ENCODE measurements at regions not wholly inside any gene's neighbourhood (a gene's known extent, or its start where the extent isn't known, plus 50 kb on each side); places are given as distances from the start of the nearest gene placed in this dataset.

DNA sequence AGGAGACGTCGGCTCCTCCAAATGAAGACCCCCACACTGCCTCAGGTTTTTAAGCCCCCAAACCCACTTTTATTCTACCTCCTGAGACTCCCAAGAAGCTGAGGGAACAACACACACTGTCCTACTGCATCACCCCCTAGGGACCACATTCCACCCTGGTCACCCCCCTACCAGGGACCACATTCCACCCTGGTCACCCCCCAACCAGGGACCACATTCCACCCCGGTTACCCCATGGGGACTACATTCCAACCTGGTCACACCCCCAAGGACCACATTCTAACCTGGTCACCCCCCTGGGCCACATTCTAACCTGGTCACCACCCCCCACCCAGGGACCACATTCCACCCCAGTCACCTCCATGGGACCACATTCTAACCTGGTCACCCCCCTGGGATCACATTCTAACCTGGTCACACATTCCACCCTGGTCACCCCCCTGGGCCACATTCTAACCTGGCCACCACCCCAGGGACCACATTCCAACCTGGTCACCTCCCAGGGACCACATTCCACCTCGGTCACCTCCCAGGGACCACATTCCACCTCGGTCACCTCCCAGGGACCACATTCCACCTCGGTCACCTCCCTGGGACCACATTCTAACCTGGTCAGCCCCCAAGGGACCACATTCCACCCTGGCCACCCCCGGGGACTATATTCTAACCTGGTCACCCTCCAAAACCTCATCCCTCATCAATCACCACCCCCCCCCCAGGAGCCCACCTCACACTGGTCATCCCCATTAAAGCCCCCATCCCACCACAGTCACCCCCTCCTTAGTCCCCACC, 587.6 kb downstream of the NPHP4 start:
- DNase-seq (ENCODE audit: low read depth in 4 of 4, low spot score in 3 of 4) = no peak

DNA sequence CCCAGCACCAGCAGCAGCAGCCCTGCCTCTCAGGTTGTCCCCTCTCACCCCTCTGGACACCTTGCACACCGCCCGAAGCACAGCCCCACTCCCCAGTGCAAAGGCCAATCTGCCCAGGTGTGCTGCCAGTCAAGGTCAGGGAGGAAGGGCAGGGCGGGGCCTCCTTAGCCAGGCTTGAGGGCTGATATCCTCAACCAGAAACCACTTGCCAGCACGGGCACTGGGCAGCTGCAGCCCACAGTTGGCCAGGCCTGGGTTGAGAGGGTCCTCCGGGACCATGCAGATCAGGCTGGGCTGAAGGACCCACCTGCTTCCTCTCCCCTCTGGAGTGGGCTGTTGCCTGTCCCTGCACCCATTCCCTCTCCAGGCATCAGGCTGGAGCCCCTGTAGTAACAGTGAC, 588.3 kb downstream of the NPHP4 start:
- DNase-seq (ENCODE audit: low read depth in 4 of 4, low spot score in 3 of 4) = no peak

DNA sequence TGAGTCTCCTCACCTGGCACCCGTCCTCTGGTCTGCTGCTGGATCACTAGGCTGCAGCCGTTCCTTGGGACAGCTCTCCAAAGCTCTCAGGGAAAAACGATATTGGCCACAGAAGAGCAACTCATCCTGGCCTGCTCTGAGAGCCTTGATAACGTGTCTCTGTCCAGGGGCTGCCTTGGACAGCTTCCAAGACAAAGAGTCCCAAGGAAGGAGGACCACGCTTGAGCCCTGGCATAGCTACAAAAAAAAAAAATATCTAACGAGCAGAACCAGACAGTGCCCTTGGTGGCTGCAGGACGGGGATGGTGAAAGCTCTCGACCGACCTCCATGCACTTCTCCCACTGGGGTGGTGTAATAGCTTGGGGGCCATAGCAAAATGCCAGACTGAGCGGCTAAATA, 589.6 kb downstream of the NPHP4 start:
- DNase-seq (ENCODE audit: low read depth in 4 of 4, low spot score in 3 of 4) = no peak

- no peak for DNase-seq (ENCODE audit: low read depth in 4 of 4, low spot score in 3 of 4)
Observed at GRCh38 chr1:5399771-5400170, 592.5 kb downstream of the NPHP4 start.

GRCh38 chr1:5396593-5396992, 595.6 kb downstream of the NPHP4 start:
- no peak for DNase-seq (ENCODE audit: low read depth in 4 of 4, low spot score in 3 of 4)

DNA sequence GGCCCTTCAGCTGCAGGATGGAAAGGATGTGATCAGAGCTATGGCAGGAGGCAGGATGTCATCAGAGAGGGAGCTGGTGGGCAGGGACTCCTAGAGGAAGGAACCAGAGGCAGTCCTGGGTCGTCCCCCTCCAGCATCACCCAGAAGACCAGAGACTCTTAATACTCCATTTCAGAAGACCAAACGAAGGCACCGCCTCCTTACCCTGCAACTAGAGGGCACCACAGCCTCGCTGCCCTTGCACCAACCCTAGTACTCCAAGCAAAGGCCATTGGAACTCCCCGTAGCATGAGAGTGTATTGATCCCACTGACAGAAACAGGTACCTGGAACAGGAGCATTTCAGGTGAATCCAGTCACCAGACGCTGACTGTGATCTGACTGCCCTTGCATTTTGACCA, 598.1 kb downstream of the NPHP4 start:
- DNase-seq (ENCODE audit: low read depth in 4 of 4, low spot score in 3 of 4) = no peak

DNA sequence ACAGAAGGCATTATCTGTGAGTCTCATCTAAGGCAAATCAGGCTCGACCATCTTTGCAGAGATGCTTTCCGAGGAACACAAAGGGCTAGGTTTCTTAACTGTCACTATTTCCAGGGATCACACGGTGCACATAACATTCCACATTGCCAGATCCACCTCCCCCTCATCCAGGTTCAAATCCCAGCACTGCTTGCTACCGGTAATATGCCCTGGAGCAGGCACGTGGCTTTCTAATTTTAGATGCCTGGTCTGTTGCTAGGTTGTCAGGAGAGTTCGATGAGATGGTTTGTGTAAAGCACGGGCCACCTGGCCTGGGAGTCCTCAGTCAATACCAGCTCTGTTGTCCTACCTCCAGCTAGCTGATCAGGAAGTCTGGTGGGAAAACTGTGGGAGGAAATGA, 598.6 kb downstream of the NPHP4 start:
- no peak for DNase-seq (ENCODE audit: low read depth in 4 of 4, low spot score in 3 of 4)

- DNase-seq (ENCODE audit: low read depth in 4 of 4, low spot score in 3 of 4) = no peak
Observed at GRCh38 chr1:5393146-5393545, 599.1 kb downstream of the NPHP4 start.

GRCh38 chr1:5391725-5392124, 600.5 kb downstream of the NPHP4 start:
- DNase-seq (ENCODE audit: low read depth in 4 of 4, low spot score in 3 of 4) = no peak

- DNase-seq (ENCODE audit: low read depth in 4 of 4, low spot score in 3 of 4) = no peak
Observed at GRCh38 chr1:5390504-5390903, 601.7 kb downstream of the NPHP4 start.

DNA sequence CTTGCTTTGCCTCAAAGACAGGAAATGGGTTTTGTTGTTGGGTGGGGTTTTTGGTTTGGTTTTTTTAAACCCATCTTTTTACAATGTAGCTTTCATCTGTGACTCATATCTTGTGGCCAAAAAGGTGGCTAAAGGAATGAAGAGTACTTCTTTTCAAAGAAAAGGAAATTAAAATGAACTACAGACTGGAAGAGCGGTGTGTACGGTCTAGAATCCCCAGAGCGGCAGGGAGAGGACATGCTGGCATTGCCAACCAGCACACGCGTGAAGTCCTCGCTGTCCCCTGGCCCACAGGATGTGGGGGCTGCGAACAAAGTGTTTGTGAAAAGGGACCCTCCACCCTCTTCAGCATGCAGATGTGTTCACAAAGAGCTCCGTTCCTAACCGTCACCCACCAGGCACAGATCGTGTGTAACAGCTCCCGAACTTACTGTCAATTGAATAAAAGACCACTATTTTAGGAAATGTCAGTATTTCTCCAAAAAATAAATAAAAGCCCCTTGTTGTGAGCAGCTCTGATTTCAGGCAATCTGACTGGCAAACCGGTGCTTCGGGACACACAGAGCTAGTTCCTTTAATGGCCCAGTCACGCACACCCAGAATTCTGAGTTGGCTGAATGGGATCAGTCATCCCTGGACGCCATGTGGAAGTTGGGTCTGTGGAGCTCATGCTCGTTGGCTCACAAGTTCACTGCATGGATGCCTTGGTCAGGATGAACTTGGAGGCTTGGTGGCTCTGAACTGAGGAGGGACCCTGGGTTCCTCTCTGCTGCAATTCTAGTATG, 602.9 kb downstream of the NPHP4 start:
- DNase-seq (ENCODE audit: low read depth in 4 of 4, low spot score in 3 of 4) = no peak

DNA sequence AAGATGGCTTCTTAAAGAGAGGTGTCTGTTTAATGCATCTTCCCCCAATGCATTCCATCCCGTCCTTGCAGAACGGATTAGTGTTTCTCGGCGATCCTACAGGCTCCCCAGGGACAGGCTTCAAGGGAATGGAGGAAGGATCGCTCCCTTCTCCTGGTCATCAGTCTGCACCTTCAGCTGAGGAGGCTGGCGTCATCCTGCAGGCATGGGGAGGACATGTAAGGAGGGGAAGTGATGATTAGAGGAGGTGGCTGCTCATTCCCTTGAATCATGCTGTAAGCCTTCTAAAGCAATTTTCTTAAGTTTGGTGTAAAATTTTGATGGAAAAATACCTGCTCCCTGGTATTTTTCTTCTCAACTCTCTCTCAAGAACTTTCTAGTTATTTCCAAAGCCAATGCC, 603.6 kb downstream of the NPHP4 start:
- no peak for DNase-seq (ENCODE audit: low read depth in 4 of 4, low spot score in 3 of 4)

DNA sequence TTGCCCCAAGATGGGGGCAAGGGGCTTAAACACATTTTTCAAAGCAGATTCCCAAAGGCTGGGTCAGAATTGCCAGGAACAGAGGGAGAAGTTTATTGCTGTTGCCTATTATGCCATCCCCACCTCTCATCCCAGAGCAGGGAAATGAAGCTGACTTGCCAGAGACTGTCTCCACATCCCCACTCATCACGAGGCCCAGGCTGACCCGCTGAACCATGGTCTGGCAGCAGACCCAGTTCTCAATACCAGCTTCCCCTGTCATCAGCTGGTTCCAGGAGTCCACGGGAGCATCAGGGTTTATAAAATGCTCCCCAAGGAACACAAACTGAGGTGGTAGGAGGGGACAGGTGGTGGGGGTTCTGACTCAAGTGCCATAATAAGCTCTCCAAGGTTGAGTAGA, 605.9 kb downstream of the NPHP4 start:
- no peak for DNase-seq (ENCODE audit: low read depth in 4 of 4, low spot score in 3 of 4)

- no peak for DNase-seq (ENCODE audit: low read depth in 4 of 4, low spot score in 3 of 4)
Observed at GRCh38 chr1:5385956-5386355, 606.3 kb downstream of the NPHP4 start.

GRCh38 chr1:5385096-5385799, 607.0 kb downstream of the NPHP4 start:
- no peak for DNase-seq (ENCODE audit: low read depth in 4 of 4, low spot score in 3 of 4)

DNA sequence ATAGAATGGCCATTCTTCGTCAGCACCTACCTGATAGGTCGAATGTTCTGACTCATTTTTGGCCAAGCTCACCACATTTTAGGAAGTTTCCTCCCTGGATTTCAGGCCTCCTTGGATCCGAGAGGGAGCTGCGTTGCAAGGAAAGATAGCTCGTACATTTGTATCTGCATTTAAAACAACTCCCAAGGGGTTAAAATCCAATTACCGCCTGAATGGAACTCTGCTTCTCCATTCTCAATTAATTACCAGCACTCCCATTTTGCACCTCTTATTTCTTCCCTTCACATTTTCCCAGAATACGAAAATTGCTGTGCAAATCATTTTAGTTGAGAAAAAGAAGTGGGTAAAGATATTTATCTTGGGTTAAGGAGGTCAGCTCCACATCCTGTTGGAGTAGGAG, 610.7 kb downstream of the NPHP4 start:
- DNase-seq (ENCODE audit: low read depth in 4 of 4, low spot score in 3 of 4) = no peak

- DNase-seq (ENCODE audit: low read depth in 4 of 4, low spot score in 3 of 4) = no peak
Observed at GRCh38 chr1:5379176-5379759, 613.0 kb downstream of the NPHP4 start.

- no peak for DNase-seq (ENCODE audit: low read depth in 4 of 4, low spot score in 3 of 4)
Observed at GRCh38 chr1:5376538-5377247, 615.5 kb downstream of the NPHP4 start.

DNA sequence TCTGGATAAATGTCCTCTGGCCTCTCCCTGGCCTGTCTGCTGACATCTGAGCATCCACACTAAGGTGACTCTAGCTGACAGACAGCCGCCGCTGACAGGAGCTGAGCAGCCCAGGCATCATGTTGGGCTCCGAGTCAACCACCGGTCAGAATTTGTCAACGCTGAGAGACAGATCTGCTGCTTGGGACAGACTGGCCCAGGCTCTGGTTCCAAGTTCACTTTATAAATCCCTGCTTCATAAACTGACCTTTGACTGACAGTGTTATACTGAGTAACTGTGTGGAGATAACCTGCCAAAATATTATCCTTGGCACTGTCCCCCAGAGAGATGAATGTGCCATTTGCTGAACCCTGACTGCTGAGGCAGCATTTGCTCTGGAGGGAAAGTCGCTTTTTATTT, 616.7 kb downstream of the NPHP4 start:
- no peak for DNase-seq (ENCODE audit: low read depth in 4 of 4, low spot score in 3 of 4)

GRCh38 chr1:5374192-5374591, 618.0 kb downstream of the NPHP4 start:
- DNase-seq (ENCODE audit: low read depth in 4 of 4, low spot score in 3 of 4) = no peak

- no peak for DNase-seq (ENCODE audit: low read depth in 4 of 4, low spot score in 3 of 4)
Observed at GRCh38 chr1:5373281-5373680, 618.9 kb downstream of the NPHP4 start.

Data from left renal pelvis (tissue), 4 donors.